Fibroblast of the aortic adventitia (primary cell): ENCODE measurements at regions not wholly inside any gene's neighbourhood (a gene's known extent, or its start where the extent isn't known, plus 50 kb on each side); places are given as distances from the start of the nearest gene placed in this dataset.

ENCODE experiments used
- DNase-seq: peaks from one replicate; pipeline ENCODE4 v3.0.0-alpha.2; 2010; ENCODE audit warnings: low read depth
- H3K4me3 ChIP-seq: 2 replicates; pipeline ENCODE4 v1.5.1; 2011; ENCODE audit warnings: low read depth, mild to moderate bottlenecking, control low read depth, low read length, moderate library complexity
- TF ChIP-seq, protein P1 (sequence below): IDR thresholded peaks from 2 replicates; pipeline ENCODE4 v1.5.1; 2011; ENCODE audit warnings: mild to moderate bottlenecking, low read length, control low read depth, inconsistent platforms; ENCODE audit not compliant: insufficient read depth

DNA sequence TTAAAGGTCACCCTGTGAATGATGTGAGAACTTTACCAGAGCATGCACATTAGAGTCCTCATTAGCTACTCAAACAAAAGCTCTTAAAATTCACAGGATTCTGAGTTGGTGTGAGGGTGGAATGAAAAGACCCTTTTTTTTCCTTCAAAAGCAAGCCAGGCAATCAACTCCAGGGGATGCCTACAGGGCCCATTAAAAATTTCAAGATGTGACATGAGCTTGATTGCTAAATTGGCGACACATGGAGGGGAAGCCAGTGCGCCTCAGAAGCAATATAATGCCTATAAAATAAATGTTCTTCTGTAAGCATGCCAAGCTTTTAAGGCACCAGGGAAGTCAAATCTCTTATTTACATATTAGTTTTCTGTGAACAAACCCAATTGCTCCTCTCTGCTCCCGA, 328.8 kb upstream of the SUCLG2 start:
- DNase-seq, result no peak
- H3K4me3 ChIP-seq, result no peak overlapping the region
- TF ChIP-seq, protein P1, sequence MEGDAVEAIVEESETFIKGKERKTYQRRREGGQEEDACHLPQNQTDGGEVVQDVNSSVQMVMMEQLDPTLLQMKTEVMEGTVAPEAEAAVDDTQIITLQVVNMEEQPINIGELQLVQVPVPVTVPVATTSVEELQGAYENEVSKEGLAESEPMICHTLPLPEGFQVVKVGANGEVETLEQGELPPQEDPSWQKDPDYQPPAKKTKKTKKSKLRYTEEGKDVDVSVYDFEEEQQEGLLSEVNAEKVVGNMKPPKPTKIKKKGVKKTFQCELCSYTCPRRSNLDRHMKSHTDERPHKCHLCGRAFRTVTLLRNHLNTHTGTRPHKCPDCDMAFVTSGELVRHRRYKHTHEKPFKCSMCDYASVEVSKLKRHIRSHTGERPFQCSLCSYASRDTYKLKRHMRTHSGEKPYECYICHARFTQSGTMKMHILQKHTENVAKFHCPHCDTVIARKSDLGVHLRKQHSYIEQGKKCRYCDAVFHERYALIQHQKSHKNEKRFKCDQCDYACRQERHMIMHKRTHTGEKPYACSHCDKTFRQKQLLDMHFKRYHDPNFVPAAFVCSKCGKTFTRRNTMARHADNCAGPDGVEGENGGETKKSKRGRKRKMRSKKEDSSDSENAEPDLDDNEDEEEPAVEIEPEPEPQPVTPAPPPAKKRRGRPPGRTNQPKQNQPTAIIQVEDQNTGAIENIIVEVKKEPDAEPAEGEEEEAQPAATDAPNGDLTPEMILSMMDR, result no peak

DNA sequence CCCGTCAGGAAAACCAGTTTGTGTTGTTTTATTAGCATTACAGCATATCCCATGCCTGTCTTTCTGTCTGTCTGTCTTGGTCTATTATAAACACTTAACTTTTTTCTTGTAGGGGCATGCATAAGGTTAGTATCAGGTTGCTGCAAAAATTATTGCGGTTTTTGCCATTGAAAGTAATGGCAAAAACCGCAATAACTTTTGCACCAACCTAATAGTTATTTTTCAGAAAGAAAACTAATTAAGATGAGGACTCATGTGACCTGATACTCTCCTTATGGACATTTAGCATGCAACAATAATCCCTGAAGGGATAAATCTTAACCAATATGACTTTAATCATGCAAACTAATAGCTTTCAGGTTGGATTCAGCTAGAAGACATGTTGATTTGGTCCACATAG, 326.7 kb upstream of the SUCLG2 start:
- H3K4me3 ChIP-seq, result no peak overlapping the region
- no peak for DNase-seq
- TF ChIP-seq, protein P1, result no peak

GRCh38 chr3:67979342-67979741, 324.9 kb upstream of the SUCLG2 start:
- TF ChIP-seq, protein P1, result no peak
- no peak for DNase-seq
- H3K4me3 ChIP-seq, result no peak overlapping the region

GRCh38 chr3:67977762-67978161, 323.4 kb upstream of the SUCLG2 start:
- no peak overlapping the region for H3K4me3 ChIP-seq
- TF ChIP-seq, protein P1, result no peak
- no peak for DNase-seq

- no peak for DNase-seq
- H3K4me3 ChIP-seq, result no peak overlapping the region
- TF ChIP-seq, protein P1, result no peak
Observed at GRCh38 chr3:67976663-67977062, 322.3 kb upstream of the SUCLG2 start.

DNA sequence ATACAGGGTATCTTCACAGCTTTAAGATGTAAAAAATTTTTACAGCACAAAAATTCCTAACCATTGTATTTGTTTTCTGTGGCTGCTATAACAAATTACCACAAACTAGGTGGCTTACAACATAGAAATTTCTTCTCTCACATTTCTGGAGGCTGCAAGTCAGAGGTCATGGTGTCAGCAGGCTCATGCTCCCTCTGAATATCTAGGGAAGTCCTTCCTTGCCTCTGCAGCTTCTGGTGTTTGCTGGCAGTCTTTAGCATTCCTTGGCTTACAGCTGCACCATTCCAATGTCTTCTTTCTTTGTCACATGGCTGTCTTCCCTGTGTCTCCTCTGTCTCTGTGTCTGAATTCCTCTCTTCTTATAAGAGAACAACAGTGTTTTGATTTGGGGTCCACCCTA, 310.2 kb upstream of the SUCLG2 start:
- H3K4me3 ChIP-seq, result no peak overlapping the region
- no peak for DNase-seq
- TF ChIP-seq, protein P1, result no peak

GRCh38 chr3:67957268-67957667, 302.9 kb upstream of the SUCLG2 start:
- TF ChIP-seq, protein P1, result no peak
- H3K4me3 ChIP-seq, result no peak overlapping the region

More at GRCh38 chr3:67957268-67957667, 302.9 kb upstream of the SUCLG2 start:
- DNase-seq, result no peak
